ENCODE measurements at regions not wholly inside any gene's neighbourhood (a gene's known extent, or its start where the extent isn't known, plus 50 kb on each side); places are given as distances from the start of the nearest gene placed in this dataset.

DNA sequence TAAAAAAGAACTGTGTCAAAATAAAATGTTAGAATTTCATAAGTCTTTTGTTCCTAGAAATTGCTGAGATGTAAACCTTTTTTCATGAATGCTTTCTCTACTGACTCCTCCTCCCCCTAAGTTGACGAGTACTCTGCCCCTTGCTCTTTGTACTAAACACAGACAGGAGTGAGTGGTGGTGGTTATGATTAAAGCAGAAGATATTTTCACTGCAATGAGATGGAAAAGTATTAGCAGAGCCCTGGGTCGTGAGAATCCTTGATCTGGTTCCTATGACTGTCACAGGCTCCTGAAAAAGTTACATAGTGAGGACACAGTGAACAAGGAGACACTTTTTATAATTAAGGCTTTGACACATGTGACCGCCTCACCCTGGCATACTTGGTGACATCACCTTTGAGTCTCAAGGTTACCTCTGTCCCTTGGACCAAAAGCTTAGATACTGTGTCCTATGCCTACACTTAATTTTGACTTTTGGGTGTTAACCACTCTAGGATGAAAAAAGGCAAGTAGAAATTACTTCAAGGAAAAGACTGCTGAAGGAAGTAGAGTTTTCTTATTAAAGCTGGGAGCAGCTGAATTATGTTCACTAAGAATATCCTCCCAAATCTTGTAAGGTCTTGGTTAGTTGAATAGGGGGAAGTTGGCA, 130.4 kb upstream of the LYSMD4 start:
- TF ChIP-seq RAD21 (CRISPR knock-in tag; IDR thresholded peaks at IDR 0.05) = no peak
- TF ChIP-seq, protein P1, sequence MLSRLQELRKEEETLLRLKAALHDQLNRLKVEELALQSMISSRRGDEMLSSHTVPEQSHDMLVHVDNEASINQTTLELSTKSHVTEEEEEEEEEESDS (CRISPR knock-in tag; IDR thresholded peaks at IDR 0.05; ENCODE audit: borderline replicate concordance) = no peak
- TF ChIP-seq NFYB (CRISPR knock-in tag; IDR thresholded peaks at IDR 0.05) = no peak
- TF ChIP-seq CEBPG (CRISPR knock-in tag; IDR thresholded peaks at IDR 0.05) = no peak
- TF ChIP-seq, protein P2, sequence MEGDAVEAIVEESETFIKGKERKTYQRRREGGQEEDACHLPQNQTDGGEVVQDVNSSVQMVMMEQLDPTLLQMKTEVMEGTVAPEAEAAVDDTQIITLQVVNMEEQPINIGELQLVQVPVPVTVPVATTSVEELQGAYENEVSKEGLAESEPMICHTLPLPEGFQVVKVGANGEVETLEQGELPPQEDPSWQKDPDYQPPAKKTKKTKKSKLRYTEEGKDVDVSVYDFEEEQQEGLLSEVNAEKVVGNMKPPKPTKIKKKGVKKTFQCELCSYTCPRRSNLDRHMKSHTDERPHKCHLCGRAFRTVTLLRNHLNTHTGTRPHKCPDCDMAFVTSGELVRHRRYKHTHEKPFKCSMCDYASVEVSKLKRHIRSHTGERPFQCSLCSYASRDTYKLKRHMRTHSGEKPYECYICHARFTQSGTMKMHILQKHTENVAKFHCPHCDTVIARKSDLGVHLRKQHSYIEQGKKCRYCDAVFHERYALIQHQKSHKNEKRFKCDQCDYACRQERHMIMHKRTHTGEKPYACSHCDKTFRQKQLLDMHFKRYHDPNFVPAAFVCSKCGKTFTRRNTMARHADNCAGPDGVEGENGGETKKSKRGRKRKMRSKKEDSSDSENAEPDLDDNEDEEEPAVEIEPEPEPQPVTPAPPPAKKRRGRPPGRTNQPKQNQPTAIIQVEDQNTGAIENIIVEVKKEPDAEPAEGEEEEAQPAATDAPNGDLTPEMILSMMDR (CRISPR knock-in tag; IDR thresholded peaks at IDR 0.05) = no peak
- no peak for TF ChIP-seq KDM5A (IDR thresholded peaks at IDR 0.05; ENCODE audit: borderline replicate concordance, low read length)
- no peak for TF ChIP-seq ZC3H4 (CRISPR knock-in tag; IDR thresholded peaks at IDR 0.05; ENCODE audit: borderline replicate concordance)
- TF ChIP-seq, protein P3, sequence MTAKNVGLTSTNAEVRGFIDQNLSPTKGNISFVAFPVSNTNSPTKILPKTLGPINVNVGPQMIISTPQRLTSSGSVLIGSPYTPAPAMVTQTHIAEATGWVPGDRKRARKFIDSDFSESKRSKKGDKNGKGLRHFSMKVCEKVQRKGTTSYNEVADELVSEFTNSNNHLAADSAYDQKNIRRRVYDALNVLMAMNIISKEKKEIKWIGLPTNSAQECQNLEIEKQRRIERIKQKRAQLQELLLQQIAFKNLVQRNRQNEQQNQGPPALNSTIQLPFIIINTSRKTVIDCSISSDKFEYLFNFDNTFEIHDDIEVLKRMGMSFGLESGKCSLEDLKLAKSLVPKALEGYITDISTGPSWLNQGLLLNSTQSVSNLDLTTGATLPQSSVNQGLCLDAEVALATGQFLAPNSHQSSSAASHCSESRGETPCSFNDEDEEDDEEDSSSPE (CRISPR knock-in tag; IDR thresholded peaks at IDR 0.05) = no peak
- TF ChIP-seq, protein P4, sequence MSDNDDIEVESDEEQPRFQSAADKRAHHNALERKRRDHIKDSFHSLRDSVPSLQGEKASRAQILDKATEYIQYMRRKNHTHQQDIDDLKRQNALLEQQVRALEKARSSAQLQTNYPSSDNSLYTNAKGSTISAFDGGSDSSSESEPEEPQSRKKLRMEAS (IDR thresholded peaks at IDR 0.05) = no peak
- TF ChIP-seq PHF5A (CRISPR knock-in tag; IDR thresholded peaks at IDR 0.05; ENCODE audit: low read depth, unreplicated experiment) = no peak
- no peak for TF ChIP-seq MATR3 (CRISPR knock-in tag; IDR thresholded peaks at IDR 0.05)
- TF ChIP-seq ZNF788 (CRISPR knock-in tag; IDR thresholded peaks at IDR 0.05; ENCODE audit: borderline replicate concordance) = no peak
- TF ChIP-seq POLR2AphosphoS5 (IDR thresholded peaks at IDR 0.05; ENCODE audit: low read depth, low read length) = no peak

Measured in HepG2 (cell line).